SK-N-MC (cell line): ENCODE measurements at regions not wholly inside any gene's neighbourhood (a gene's known extent, or its start where the extent isn't known, plus 50 kb on each side); places are given as distances from the start of the nearest gene placed in this dataset.

Experiments used
- EZH2 ChIP-seq: fragments of 200-600 bp; sonication (generic); IDR thresholded peaks from one replicate; pipeline ENCODE4 v1.6.1; 2017; ENCODE audit warnings: antibody characterized with exemption
- FOXP2 ChIP-seq: optimal IDR thresholded peaks from 2 replicates; pipeline ENCODE3; 2011; ENCODE audit warnings: mild to moderate bottlenecking, moderate library complexity; ENCODE audit not compliant: insufficient read depth; ENCODE audit errors: extremely low read length, control extremely low read depth
- POLR2AphosphoS5 ChIP-seq: IDR thresholded peaks from 2 replicates; pipeline ENCODE4 v1.6.1; 2012; ENCODE audit warnings: mild to moderate bottlenecking, low read depth, low read length, borderline replicate concordance

DNA sequence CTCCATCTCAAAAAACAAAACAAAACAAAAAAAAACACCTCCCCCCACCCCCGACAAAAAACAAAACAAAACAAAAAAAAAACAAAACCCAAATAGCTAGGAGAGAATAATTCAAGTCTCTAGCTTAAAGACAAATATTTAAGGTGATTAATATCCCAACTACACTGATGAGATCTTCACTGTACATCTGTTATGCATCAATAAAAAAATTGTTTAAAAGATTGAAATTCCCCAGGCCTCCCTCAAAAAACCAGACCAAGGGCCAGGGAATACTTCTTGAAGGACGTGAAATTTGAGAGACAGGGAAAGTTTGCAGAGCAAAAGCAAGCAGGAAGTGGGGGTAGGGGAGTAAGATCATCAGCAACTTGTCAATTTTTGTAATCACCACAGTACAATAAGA is 232.6 kb downstream of the REEP3 start:
- TF ChIP-seq EZH2 = no peak
- TF ChIP-seq POLR2AphosphoS5 = no peak
- no peak for TF ChIP-seq FOXP2
